ENCODE measurements at regions not wholly inside any gene's neighbourhood (a gene's known extent, or its start where the extent isn't known, plus 50 kb on each side); places are given as distances from the start of the nearest gene placed in this dataset.

DNA sequence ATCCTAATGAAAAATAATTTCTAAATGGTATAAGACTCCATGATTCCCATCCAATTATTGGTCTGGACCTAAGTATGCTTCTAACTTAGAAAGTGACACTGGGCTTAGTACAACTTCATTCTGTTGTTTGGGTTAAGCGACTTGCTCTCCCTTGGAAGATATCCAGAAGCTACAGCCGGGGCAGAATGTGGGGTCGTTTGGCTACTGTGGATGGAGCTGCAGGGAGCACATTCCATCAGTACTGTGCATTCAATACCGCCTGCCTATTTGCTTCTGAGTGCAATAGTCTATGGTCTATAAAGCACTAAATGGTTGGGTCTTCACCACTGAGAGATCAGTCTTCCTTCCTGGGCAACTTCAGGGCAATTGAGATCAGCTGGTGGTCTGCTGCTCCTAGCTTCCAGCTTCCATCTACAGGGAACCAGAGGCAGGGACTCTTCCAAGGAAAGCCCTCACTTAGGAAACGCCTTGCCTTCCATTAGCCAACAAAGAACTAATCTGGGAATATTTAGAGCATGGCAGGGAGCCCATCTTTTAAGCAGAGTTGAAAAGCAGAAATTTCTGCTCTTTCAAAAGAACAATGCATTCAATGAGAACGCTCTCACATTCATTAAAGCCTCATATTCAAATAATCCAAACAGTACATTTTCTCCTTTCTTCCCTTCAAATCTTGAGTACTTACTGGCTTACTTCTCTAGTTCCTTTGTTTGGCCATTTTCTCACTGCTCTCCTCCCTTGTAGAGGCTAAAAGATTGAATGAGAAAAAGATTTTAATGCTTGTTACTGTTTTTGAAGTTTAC is 1049.9 kb upstream of the TENM3 start:
- DNase-seq, result no peak

- no peak for DNase-seq
These were observed 1049.1 kb upstream of the TENM3 start for GRCh38 chr4:181194096-181194495.

DNA sequence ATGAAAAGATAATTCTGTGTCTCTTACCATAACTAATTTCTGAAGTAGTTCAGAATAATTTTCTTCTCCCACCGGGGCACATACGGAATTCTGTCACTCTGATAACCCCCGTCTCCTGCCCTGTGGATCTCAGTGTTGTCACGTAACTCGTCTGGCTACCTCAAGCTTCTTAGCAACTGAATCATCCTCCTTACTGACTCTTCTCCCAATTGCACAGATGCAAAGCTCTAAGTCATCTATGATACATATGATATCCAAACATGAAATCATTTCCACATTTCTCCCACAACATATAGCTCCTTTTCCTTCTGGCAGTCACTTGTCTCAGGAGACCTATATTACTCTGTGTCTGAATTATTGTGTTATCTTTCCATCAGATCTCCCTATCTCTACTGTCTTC is 1043.1 kb upstream of the TENM3 start:
- no peak for DNase-seq

DNA sequence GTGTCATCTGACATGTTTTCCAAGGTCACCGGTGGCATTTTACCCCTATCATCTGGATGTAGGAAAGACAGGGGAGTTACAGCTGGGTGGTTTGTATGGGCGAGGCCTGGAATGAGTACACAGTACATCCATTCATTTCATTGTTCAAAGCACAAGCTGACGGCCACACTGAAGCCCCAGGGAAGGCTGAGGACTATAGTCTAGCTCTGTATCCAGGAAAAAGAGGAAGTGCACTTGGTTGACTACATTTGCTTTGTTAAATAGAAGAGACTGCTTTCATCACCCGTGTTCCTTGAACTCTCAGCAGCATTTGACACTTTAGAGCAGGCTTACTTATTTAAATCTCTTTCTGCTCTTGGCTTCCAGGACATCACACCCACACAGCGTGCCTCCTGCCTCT is 1041.0 kb upstream of the TENM3 start:
- DNase-seq, result no peak

- DNase-seq, result no peak
These were observed 1039.1 kb upstream of the TENM3 start for GRCh38 chr4:181204109-181204508.

DNA sequence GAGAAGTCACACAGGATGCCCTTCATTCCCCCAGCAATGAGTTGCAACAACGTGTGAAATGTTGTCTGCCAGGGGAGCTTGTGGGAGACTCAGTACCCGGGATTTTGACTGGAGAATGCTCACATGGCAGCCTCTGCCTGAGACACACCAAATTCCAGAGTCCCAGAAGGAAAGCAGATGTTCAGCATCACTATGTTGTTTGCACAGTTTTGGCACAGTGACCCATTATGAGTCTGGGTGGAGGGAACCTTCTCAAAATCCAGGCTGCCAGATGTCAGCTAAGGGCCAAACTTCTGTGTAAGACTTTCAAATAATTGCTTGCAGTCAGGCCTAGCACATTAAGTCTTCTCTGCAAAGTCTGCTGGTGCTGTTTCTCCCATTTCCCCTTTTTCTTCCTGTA is 1029.7 kb upstream of the TENM3 start:
- no peak for DNase-seq

GRCh38 chr4:181216501-181216900 is 1026.7 kb upstream of the TENM3 start:
- no peak for DNase-seq

DNA sequence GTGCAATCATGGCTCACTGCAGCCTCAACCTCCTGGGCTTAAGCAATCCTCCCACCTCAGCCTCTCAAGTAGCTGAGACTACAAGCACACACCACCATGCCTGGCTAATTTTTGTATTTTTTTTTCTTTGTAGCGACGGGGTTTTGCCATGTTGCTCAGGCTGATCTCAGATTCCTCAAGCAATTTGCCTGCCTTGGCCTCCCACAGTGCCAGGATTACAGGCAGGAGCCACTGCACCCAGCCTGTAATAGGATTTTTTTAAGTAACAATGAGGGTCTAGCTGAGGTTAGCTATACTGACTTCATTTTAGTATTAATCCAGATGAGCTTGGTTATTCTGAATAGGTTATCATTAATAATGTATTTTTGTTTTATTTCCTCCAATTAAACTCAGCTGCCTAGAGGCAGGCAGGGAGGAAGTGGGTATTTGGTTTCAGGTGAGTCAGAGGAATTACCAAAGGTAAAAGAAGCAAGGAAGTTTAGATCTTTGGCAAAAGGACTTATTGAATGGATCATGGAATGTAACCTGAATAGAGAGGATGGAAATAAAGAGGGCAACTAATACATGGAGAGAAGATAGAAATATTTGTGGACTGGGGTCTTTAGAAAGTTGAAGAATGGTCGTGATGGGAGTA is 1023.3 kb upstream of the TENM3 start:
- DNase-seq, result no peak

GRCh38 chr4:181224852-181225251 is 1018.4 kb upstream of the TENM3 start:
- DNase-seq, result no peak

- DNase-seq, result no peak
These were observed 1017.5 kb upstream of the TENM3 start for GRCh38 chr4:181225616-181226261.

DNA sequence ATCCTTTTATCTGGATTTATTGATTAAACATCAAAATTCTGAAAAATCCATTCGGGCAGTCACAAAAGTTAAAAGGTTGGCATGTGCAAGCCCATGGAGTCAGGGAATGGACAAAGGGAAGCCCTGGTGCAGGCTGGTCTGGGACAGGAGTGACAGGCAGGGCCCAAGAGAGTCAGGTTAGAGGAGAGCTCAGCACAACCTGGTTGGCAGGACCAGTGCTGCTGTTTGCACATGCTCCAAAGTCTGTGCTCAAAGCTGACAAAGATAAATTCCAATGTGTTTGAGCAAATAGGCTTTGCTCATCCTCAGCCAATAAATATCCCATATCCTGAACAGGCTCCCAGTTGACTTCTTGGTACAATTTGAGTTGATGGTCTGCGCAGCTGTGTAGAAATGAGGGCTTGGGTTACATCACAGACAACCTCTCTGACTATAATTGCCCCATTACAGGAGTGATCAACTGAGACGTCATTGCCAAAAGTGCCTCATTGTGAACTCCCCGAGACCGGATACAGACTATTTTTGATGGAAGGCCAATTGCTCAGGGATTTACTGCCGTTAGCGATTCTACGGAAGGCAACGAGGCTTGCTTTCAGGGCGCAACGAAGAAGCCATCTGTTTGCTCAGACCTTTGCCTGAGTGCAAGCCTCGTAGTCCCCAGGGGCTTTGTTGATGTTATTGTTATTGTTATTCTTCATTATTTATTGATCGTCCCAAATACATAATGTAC is 1008.1 kb upstream of the TENM3 start:
- DNase-seq, result no peak

GRCh38 chr4:181245326-181245725 is 997.9 kb upstream of the TENM3 start:
- no peak for DNase-seq

- no peak for DNase-seq
These were observed 994.2 kb upstream of the TENM3 start for GRCh38 chr4:181249031-181249430.

DNA sequence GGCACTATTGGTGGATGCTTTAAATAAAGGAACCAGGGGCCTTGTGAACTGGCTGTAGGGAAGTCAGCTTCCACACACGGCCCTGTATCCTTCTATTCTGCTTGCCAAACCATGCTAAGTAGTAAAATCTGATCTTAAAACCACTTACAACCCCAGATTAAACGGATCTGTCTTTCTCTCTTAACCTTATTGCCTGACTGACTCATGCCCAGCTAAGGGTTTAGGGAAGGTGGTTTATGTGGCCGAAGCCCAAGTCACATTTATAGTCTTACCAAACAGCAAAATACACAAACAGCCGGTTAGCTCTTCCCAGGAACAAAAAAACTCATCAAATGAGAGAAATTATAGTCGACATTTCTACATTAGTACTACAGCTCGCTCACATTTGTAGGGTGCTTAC is 988.4 kb upstream of the TENM3 start:
- no peak for DNase-seq

- DNase-seq, result no peak
These were observed 984.6 kb upstream of the TENM3 start for GRCh38 chr4:181258569-181258968.

DNA sequence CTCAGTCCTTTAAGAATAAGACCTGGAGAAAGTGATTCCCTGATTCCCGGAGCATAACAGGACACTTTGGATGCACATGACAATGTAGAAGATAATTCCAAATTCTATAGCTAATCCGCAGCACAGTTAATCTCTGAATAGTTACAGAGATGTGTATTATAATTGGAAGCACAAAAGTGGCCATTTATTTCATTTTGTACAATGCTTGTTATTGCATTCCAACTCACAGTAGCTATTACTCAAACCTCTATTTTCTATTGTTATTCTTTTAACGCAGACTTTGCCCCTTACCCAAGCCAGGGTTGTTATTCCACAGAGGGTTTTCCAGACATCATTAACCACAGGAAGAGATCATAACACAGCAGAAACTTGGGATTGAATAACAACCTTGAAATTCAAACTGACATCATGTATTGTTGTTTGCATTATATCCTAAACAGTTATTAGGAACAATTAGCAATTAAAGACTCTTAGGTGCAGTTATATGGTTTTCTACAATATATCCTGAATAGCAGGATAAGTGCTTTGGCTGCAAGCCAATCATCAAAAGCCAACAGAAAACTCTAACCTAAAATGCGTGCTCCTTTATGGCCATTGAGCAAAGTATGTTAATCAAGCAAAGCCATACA is 984.0 kb upstream of the TENM3 start:
- DNase-seq, result no peak

DNA sequence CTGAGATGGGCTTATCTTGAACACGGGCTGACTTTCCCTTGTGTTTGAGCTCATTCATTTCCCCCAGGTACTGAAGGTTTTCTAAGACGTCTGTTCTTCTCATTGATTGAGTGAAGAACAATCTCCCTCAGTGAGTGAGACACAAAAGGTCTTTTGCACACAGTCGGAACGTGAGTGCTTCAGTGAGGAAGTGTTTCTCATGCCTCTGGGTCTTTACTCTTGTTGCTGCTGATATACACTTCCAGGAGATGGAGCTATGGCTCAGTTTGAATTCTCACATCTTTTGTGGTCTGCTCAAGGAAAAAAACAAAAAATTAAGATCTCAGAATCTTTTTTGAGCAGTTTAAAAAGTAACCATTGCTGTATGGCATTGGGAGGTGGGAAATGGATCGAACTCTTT is 981.9 kb upstream of the TENM3 start:
- no peak for DNase-seq

- DNase-seq, result no peak
These were observed 978.3 kb upstream of the TENM3 start for GRCh38 chr4:181264893-181265292.

DNA sequence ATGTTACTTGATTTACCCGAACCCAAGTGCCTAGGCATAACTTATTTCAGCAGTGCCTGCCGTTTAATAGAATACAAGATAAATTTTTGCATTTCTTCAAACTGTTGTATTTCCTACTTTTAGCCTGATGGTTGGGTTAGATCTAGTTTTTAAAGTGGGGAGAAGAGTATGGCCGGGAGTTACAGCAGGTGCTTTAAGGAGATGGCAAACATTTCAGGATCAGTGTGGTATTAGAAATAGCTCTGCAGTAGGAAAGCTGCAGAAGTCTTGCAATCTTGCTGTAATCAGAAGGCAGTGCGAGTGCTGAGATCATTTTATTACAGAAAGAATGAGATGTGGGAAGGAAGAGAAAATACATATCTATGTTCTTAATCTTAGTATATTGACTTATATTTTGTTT is 977.8 kb upstream of the TENM3 start:
- DNase-seq, result no peak

DNA sequence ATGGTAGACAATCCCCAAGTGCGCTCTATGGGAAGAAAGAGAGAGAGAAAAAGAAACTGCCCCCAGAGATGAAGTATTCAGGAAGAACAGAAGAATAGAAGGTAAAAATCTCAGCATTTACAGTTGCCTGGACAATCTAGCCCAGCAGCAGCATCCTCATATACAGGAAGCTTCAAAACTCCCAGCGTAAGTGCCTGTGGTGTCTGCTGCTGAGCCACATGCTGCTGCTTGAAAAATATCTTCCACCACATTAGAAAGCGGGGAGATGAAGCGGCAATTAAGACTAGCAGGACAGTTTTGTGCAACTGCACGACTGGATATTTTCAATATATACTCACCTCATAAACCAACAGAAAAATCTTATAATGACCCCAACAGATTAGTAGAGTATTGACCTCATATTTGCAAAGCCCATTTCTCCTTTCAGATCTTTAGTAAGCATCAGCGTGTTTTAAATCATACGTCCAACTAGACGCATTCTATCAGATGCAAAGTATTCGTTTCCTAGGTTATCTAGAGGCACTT is 972.0 kb upstream of the TENM3 start:
- no peak for DNase-seq

DNA sequence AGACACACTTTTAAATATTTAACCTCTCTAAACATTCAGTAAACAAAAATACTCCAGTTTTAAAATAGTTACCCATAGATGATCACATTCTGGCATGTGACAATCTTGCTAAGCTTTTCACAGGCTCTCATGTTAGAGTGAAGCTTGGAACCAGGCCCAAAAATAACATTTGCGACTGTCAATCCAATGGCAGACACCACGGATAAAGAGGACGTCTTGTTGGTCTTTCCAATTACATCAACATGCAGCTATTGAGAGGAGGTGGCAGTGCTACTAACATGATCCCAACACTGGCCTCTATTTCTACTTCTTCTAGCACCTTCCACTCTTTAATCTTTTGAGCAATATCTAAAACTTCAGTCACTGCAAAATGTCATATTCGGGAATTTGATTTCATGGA is 970.8 kb upstream of the TENM3 start:
- DNase-seq, result no peak

GRCh38 chr4:181278941-181279340 is 964.3 kb upstream of the TENM3 start:
- DNase-seq, result no peak

GRCh38 chr4:181281451-181281850 is 961.8 kb upstream of the TENM3 start:
- DNase-seq, result no peak

Data from activated gamma-delta T cell treated with Interleukin-2 at 50 U/mL for 16 hours (primary cell).